GM12873 (cell line): ENCODE measurements at regions not wholly inside any gene's neighbourhood (a gene's known extent, or its start where the extent isn't known, plus 50 kb on each side); places are given as distances from the start of the nearest gene placed in this dataset.

ENCODE experiments used
- TF ChIP-seq, protein P1 (sequence below): IDR thresholded peaks from 2 replicates; pipeline ENCODE4 v1.5.1; 2012; ENCODE audit warnings: low read depth, mild to moderate bottlenecking, moderate library complexity, low read length, control low read depth; ENCODE audit not compliant: insufficient read depth; ENCODE audit errors: missing control alignments

DNA sequence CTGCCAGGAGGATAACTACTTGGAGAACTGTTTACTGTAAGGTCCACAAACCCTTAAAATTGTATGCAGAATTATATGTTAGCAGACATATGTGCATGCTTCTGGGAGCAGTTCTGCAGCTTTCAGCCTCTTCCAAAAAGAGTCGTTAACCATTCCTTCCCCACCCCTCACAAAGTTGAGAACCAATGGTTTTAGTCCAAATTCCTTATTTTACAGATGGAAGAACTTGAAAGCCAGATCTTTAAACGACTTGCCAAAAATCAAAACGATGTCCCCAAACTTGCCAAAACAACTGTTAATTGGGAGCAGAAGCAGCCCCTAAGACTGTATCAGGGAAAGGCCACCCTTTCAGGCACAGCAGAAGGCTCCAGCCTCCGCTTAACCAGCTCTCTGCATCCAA lies 266.4 kb upstream of the ANKRD55 start:
- TF ChIP-seq, protein P1, sequence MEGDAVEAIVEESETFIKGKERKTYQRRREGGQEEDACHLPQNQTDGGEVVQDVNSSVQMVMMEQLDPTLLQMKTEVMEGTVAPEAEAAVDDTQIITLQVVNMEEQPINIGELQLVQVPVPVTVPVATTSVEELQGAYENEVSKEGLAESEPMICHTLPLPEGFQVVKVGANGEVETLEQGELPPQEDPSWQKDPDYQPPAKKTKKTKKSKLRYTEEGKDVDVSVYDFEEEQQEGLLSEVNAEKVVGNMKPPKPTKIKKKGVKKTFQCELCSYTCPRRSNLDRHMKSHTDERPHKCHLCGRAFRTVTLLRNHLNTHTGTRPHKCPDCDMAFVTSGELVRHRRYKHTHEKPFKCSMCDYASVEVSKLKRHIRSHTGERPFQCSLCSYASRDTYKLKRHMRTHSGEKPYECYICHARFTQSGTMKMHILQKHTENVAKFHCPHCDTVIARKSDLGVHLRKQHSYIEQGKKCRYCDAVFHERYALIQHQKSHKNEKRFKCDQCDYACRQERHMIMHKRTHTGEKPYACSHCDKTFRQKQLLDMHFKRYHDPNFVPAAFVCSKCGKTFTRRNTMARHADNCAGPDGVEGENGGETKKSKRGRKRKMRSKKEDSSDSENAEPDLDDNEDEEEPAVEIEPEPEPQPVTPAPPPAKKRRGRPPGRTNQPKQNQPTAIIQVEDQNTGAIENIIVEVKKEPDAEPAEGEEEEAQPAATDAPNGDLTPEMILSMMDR, result no peak

- TF ChIP-seq, protein P1, result no peak
Measured at GRCh38 chr5:56498759-56499395, 265.7 kb upstream of the ANKRD55 start.

DNA sequence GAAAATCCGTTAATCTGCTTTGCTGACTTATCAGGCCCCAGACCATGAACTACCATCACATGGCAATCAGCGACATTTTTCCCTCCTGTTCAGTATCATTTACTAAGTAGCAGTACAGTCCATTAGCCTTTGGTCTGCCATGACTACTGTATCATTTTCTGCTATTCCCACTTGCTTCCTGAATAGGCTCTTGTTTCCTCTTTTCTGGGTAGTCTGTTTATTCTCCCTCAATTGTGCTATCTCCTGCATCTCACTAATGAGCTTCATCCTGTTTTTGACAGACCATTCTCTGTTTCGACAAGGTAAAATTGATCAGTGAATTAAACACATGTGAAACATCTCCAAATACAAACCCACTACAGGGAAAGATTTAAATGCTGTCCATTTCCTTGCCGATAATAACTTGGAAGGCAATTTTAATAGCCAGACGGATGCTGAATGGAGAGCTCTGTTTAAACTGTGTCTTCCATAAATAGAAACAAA lies 263.5 kb upstream of the ANKRD55 start:
- TF ChIP-seq, protein P1, result no peak

- TF ChIP-seq, protein P1, result no peak
Measured at GRCh38 chr5:56494300-56494731, 261.2 kb upstream of the ANKRD55 start.

DNA sequence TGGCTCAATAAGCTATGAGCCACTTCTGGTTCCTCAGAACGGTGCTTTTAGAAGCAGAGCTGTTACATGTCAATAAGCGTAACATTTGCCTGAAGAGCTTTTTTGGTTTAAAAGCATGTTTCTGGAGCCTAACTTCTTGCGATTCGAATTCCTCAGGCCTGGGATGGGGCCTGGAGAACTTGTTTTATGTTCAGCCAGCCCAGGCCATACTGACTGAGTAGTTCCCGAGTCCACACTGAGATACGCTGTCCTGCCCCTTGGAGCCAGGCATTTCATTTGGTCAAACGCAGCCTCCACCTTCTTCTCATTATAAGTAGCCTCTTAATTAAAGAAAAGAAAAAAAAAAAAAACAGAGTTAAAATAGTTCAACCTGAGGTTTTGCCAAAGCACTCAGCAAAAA lies 260.6 kb upstream of the ANKRD55 start:
- TF ChIP-seq, protein P1, result no peak

DNA sequence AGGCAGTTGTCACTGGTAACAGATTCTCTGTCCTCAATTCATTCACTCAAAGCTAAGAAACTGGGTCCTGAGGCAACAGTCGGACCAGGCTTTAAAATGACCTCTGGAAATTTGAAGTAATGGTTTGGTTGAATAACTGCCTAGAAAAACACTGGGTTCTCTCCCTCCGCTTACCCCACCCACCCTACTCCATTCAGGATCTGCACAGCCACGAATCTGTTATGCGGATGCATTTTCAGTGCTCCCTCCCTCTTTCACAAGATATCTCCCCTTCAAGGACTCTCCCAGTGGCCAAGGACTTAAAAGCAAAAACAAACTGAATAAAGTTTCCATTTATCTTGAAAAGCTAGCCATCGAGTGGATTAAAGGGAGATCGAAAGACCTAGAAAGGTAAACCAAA lies 260.2 kb upstream of the ANKRD55 start:
- TF ChIP-seq, protein P1, result no peak

DNA sequence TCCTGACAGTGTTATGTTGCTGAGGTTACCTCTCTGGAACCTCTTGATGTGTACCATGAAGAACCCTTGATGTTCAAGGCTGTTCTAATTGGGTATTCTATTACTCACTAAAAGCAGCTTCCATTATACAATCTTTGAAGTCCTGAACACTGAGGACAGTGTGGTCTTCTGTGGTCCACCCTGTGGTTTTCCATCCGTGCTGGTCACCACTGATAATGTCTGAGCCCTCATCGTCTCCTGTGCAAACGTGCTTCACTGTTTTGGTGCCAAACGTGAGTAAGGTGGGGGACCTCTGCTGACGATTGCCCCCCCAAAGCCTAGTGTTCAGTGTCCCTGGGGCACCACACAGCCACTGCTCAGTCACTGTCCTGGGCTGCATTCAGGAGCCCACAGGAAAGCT lies 259.7 kb upstream of the ANKRD55 start:
- TF ChIP-seq, protein P1, result no peak
